Thyroid gland (tissue), 4 donors: ENCODE measurements at regions not wholly inside any gene's neighbourhood (a gene's known extent, or its start where the extent isn't known, plus 50 kb on each side); places are given as distances from the start of the nearest gene placed in this dataset.

Experiments used
- DNase-seq, 2 donors: peaks; one replicate each; pipeline ENCODE4 v3.0.0-alpha.2; 2019
- H3K27ac ChIP-seq, 3 donors: fragments of 200-600 bp; sonication (generic); 1 replicate in 2 of 3; 2 replicates in 1 of 3; pipeline ENCODE4 v1.5.1; 2016 to 2019; ENCODE audit warnings: mild to moderate bottlenecking in 1 of 3, moderate library complexity in 1 of 3
- H3K27me3 ChIP-seq: fragments of 200-600 bp; sonication (generic); one replicate; pipeline ENCODE4 v1.5.1; 2019
- H3K36me3 ChIP-seq, 2 donors: fragments of 200-600 bp; sonication (generic); one replicate each; pipeline ENCODE4 v1.5.1; 2016 to 2019
- H3K4me1 ChIP-seq, 2 donors: fragments of 200-600 bp; sonication (generic); one replicate each; pipeline ENCODE4 v1.5.1; 2017 to 2019
- H3K4me3 ChIP-seq, 3 donors: fragments of 200-600 bp; sonication (generic); replicated peaks in 1 of 3; 1 replicate in 2 of 3; 2 replicates in 1 of 3; pipeline ENCODE4 v1.5.1; 2016; ENCODE audit warnings: mild to moderate bottlenecking in 1 of 3
- H3K9me3 ChIP-seq: fragments of 200-600 bp; sonication (generic); one replicate; pipeline ENCODE4 v1.5.1; 2017
- POLR2A ChIP-seq, 2 donors: fragments of 450-650 bp; IDR thresholded peaks; one replicate each; pipeline ENCODE4 v1.6.1; 2017; ENCODE audit warnings: antibody characterized with exemption in 2 of 2, mild to moderate bottlenecking in 2 of 2, moderate library complexity in 1 of 2
- WGBS, 2 donors: methylation state at CpG; one replicate each; pipeline ENCODE4 v1.1.5; 2017; 5-methylcytosine and 5-hydroxymethylcytosine counted together
- intact Hi-C: fragments of 100-400 bp; cut with DNase I; formaldehyde crosslinking; loops from one replicate; pipeline ENCODE4 v1.15.1; 2023
- TF ChIP-seq, protein P1 (sequence below), 6 experiments: fragments of 200-600 bp in 3 of 6; fragments of 450-650 bp in 3 of 6; sonication (generic) in 3 of 6; IDR thresholded peaks; one replicate each; pipeline ENCODE4 v1.5.1; 2016 to 2019; ENCODE audit warnings: antibody characterized with exemption in 6 of 6, mild to moderate bottlenecking in 2 of 6, inconsistent platforms in 1 of 6, moderate library complexity in 1 of 6

DNA sequence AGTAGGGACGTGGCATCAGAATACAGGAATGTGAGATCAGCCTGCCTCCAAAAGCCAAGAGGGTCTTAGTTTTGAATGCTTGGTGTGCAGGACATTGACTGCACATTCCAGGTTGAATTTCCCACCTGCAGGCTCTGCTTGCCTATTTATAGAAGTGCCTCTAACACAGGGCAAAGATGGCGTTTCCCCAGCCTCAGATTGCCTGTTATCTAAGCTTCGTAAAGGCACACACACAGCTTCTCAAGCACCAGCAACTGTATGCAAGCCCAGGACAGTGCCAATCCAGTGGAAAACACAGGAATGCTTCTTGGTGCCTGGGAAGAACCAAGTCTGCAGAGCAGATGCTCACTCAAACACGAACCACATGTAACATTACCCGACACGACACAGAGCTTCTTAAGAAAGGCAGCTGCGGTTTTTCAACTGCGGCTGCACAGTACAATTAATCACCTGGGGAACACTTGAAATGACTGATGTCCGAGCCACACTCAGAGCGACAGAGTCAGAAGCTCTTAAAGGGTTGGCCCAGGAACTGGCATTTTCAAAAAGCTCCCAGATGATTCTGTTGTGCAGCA is 90.0 kb upstream of the ANKRD34C start:
- no peak for DNase-seq
- H3K27ac ChIP-seq = no peak overlapping the region
- WGBS, 2 donors = 44 to 52% methylated on average over 9 to 10 of the region's 10 CpGs
- peaks cover 4% of the 10 kb centered on the region for H3K27me3 ChIP-seq
- H3K4me3 ChIP-seq = no peak overlapping the region
- no peaks in the 10 kb centered on the region for H3K4me1 ChIP-seq
- intact Hi-C loops = no loop called here
- no peaks in the 10 kb centered on the region for H3K36me3 ChIP-seq
- no peaks in the 10 kb centered on the region for H3K9me3 ChIP-seq
- TF ChIP-seq POLR2A (IDR thresholded peaks at IDR 0.05) = no peak
- TF ChIP-seq, protein P1, sequence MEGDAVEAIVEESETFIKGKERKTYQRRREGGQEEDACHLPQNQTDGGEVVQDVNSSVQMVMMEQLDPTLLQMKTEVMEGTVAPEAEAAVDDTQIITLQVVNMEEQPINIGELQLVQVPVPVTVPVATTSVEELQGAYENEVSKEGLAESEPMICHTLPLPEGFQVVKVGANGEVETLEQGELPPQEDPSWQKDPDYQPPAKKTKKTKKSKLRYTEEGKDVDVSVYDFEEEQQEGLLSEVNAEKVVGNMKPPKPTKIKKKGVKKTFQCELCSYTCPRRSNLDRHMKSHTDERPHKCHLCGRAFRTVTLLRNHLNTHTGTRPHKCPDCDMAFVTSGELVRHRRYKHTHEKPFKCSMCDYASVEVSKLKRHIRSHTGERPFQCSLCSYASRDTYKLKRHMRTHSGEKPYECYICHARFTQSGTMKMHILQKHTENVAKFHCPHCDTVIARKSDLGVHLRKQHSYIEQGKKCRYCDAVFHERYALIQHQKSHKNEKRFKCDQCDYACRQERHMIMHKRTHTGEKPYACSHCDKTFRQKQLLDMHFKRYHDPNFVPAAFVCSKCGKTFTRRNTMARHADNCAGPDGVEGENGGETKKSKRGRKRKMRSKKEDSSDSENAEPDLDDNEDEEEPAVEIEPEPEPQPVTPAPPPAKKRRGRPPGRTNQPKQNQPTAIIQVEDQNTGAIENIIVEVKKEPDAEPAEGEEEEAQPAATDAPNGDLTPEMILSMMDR (IDR thresholded peaks at IDR 0.05) = no peak

DNA sequence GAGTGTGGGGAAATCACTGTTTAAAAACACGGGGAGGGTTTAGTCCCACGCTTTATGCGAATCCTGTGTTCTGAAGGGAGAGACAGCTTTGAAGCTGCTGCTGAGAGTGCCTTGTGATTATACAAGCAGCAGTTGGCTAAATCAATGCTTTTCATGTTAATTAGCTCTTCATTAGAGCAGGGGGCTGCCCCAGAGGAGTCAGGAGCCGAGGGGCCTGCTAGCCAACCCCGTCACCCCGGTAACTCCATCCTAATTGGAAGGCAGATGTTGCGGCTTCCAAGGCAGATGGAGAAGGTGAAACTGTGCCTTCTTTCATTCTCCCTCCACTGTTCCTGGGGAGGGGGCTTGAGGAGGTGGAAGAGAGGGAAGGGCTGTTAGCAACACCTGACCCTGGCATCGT is 92.4 kb upstream of the ANKRD34C start:
- intact Hi-C loops = no loop called here
- H3K27ac ChIP-seq = no peak overlapping the region
- H3K36me3 ChIP-seq = no peaks in the 10 kb centered on the region
- no peak overlapping the region for H3K4me3 ChIP-seq
- no peaks in the 10 kb centered on the region for H3K4me1 ChIP-seq
- WGBS, 2 donors = 78 to 84% methylated on average over 8 of the region's 8 CpGs
- TF ChIP-seq POLR2A (IDR thresholded peaks at IDR 0.05) = no peak
- TF ChIP-seq, protein P1 (IDR thresholded peaks at IDR 0.05) = no peak
- no peaks in the 10 kb centered on the region for H3K9me3 ChIP-seq
- H3K27me3 ChIP-seq = peaks cover 4% of the 10 kb centered on the region
- no peak for DNase-seq

DNA sequence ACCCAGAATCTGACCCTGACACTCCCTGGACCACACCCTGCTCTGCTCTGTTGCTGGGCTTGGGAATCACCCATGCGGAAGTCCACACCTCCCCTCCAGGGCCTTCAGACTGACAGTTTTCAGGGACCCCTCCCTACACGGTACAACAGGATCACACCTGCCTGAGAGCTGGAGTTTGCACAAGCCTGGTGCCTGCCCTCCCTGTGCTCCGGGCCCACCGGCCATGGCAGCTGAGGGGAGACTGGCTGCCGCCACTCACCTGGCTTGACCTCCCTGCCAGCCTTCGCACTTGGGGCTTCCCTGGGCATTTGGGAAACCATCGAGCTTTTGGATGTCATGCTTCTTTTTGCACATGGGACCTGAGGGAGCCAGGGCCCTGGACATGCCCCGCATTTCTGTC is 95.9 kb upstream of the ANKRD34C start:
- TF ChIP-seq, protein P1 (IDR thresholded peaks at IDR 0.05) = no peak
- TF ChIP-seq POLR2A (IDR thresholded peaks at IDR 0.05) = no peak
- intact Hi-C loops = no loop called here
- no peak for DNase-seq
- no peaks in the 10 kb centered on the region for H3K27me3 ChIP-seq
- no peak overlapping the region for H3K4me3 ChIP-seq
- no peaks in the 10 kb centered on the region for H3K4me1 ChIP-seq
- H3K9me3 ChIP-seq = no peaks in the 10 kb centered on the region
- WGBS, 2 donors = 91 to 92% methylated on average over 8 of the region's 8 CpGs
- no peaks in the 10 kb centered on the region for H3K36me3 ChIP-seq
- H3K27ac ChIP-seq = no peak overlapping the region

DNA sequence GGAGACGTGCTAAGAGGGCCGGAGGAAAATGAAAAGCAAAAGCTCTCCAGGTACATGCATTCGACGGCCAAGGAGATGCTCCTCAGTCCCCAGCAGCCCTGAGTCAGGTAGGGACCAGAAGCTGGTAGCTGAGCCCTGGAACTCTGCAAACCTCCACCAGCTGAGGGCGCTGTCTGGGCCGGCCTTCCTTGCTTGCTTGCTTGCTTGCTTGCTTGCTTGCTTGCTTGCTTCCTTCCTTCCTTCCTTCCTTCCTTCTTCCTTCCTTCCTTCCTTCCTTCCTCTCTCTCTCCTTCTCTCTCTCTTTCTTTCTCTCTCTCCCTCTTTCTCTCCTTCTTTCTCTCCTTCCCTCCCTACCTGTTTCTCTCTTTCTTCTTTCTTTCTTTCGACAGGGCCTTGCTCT is 94.6 kb upstream of the RASGRF1 start:
- Histone ChIP-seq H3K9me3 (no peaks in the 10 kb centered on the region), H3K27me3 (no peaks in the 10 kb centered on the region), H3K4me3 (no peak overlapping the region), H3K36me3 (no peaks in the 10 kb centered on the region), H3K4me1 (no peaks in the 10 kb centered on the region), H3K27ac (no peak overlapping the region)
- intact Hi-C loops = no loop called here
- TF ChIP-seq POLR2A (IDR thresholded peaks at IDR 0.05) = no peak
- TF ChIP-seq, protein P1 (IDR thresholded peaks at IDR 0.05) = no peak
- DNase-seq = no peak
- WGBS, 2 donors = 84 to 85% methylated on average over 7 of the region's 7 CpGs

DNA sequence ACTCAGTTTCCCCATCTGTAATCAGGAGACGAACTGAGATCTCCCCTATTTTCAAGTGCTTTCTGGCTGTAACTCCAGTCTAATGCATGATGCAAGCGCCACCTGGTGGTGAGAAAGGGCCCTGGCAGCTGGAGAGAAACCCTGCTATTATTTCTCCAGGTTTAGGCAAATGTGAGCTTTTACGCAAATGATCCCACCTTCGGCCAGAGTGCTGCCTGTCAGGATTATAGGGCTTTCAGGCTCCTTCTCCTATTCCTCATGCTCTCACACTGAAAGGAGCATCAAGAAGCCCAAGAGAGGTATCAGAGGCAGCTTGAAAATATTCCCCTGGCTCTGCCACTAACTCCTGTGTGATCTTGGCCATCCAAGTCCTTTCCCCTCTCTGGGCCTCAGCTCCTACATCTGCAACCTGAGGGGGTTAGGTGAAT is 93.9 kb upstream of the RASGRF1 start:
- 2 to 7% methylated on average over 4 of the region's 4 CpGs for WGBS, 2 donors
- TF ChIP-seq, protein P1 (IDR thresholded peaks at IDR 0.05) = peak; percentile 68 to 94 (median 84)
- no peak for TF ChIP-seq POLR2A (IDR thresholded peaks at IDR 0.05)
- Histone ChIP-seq H3K9me3 (no peaks in the 10 kb centered on the region), H3K36me3 (no peaks in the 10 kb centered on the region), H3K27ac (no peak overlapping the region), H3K4me1 (no peaks in the 10 kb centered on the region), H3K27me3 (no peaks in the 10 kb centered on the region), H3K4me3 (no peak overlapping the region)
- intact Hi-C loops = loop anchor here (5.0 kb wide), 1 partner anchor 157 kb away; no protein-coding TSS in a partner anchor
- peak; percentile 67 to 76 for DNase-seq
